Liver (tissue), 8 donors: ENCODE measurements at regions not wholly inside any gene's neighbourhood (a gene's known extent, or its start where the extent isn't known, plus 50 kb on each side); places are given as distances from the start of the nearest gene placed in this dataset.

Source experiments
- DNase-seq: peaks from one replicate; pipeline ENCODE4 v3.0.0-alpha.2; 2017; ENCODE audit warnings: low spot score
- H3K27ac ChIP-seq, 2 donors: one replicate each; pipeline ENCODE4 v1.7.0; 2013; ENCODE audit warnings: inconsistent platforms in 2 of 2, low read length in 2 of 2, control low read depth in 1 of 2, low read depth in 1 of 2, mild to moderate bottlenecking in 1 of 2
- H3K27me3 ChIP-seq, 4 donors: one replicate each; pipeline versions ENCODE4 v1.6.1 to v1.7.0; 2013; ENCODE audit warnings: low read length in 3 of 4, inconsistent platforms in 1 of 4, mild to moderate bottlenecking in 1 of 4, moderate library complexity in 1 of 4; ENCODE audit not compliant: control insufficient read depth in 4 of 4, insufficient read depth in 4 of 4
- H3K36me3 ChIP-seq, 4 donors: one replicate each; pipeline versions ENCODE4 v1.6.1 to v1.7.0; 2013; ENCODE audit warnings: low read length in 3 of 4, mild to moderate bottlenecking in 3 of 4, low read depth in 1 of 4, moderate library complexity in 1 of 4; ENCODE audit not compliant: control insufficient read depth in 4 of 4, insufficient read depth in 3 of 4
- H3K4me1 ChIP-seq, 4 donors: one replicate each; pipeline versions ENCODE4 v1.6.1 to v1.7.0; 2013; ENCODE audit warnings: low read length in 3 of 4, mild to moderate bottlenecking in 3 of 4, moderate library complexity in 1 of 4; ENCODE audit not compliant: control insufficient read depth in 4 of 4, insufficient read depth in 4 of 4
- H3K4me3 ChIP-seq, 3 donors: one replicate each; pipeline versions ENCODE4 v1.6.1 to v1.7.0; 2013; ENCODE audit warnings: low read length in 3 of 3, control low read depth in 1 of 3, low read depth in 1 of 3, mild to moderate bottlenecking in 1 of 3
- H3K9ac ChIP-seq, 2 donors: one replicate each; pipeline ENCODE4 v1.7.0; 2013; ENCODE audit warnings: low read length in 2 of 2, mild to moderate bottlenecking in 2 of 2, moderate library complexity in 2 of 2, control low read depth in 1 of 2, low read depth in 1 of 2
- H3K9me3 ChIP-seq, 4 donors: one replicate each; pipeline versions ENCODE4 v1.6.1 to v1.7.0; 2013; ENCODE audit warnings: low read length in 3 of 4; ENCODE audit not compliant: control insufficient read depth in 4 of 4
- ATF3 ChIP-seq: IDR thresholded peaks from 2 replicates; pipeline ENCODE4 v1.6.1; 2016; ENCODE audit warnings: antibody characterized with exemption
- CTCF ChIP-seq: fragments of 150-350 bp; IDR thresholded peaks from 2 replicates; pipeline ENCODE4 v1.5.1; 2017; ENCODE audit warnings: improper control_type of control experiment, low read depth, low read length; ENCODE audit not compliant: missing input control
- EGR1 ChIP-seq, 2 donors: IDR thresholded peaks; 2 replicates each; pipeline ENCODE4 v1.6.1; 2016 to 2018; ENCODE audit warnings: antibody characterized with exemption in 2 of 2, low read depth in 2 of 2
- FOXA1 ChIP-seq: IDR thresholded peaks from 2 replicates; pipeline ENCODE4 v1.6.1; 2016; ENCODE audit warnings: antibody characterized with exemption
- FOXA2 ChIP-seq: IDR thresholded peaks from 2 replicates; pipeline ENCODE4 v1.6.1; 2016; ENCODE audit warnings: antibody characterized with exemption
- GABPA ChIP-seq, 2 donors: IDR thresholded peaks in 1 of 2; conservative IDR thresholded peaks in 1 of 2; 2 replicates each; pipeline ENCODE4 v1.6.1; 2016; ENCODE audit warnings: antibody characterized with exemption in 2 of 2, mild to moderate bottlenecking in 1 of 2, moderate library complexity in 1 of 2
- HNF4G ChIP-seq: IDR thresholded peaks from 2 replicates; pipeline ENCODE4 v1.6.1; 2016; ENCODE audit warnings: antibody characterized with exemption
- JUND ChIP-seq, 2 donors: IDR thresholded peaks; 2 replicates each; pipeline ENCODE4 v1.6.1; 2016; ENCODE audit warnings: antibody characterized with exemption in 2 of 2
- NR2F2 ChIP-seq: IDR thresholded peaks from 2 replicates; pipeline ENCODE4 v1.6.1; 2016; ENCODE audit warnings: antibody characterized with exemption
- RAD21 ChIP-seq, 2 donors: IDR thresholded peaks; 2 replicates each; pipeline ENCODE4 v1.6.1; 2016; ENCODE audit warnings: antibody characterized with exemption in 2 of 2, mild to moderate bottlenecking in 2 of 2
- REST ChIP-seq: IDR thresholded peaks from 2 replicates; pipeline ENCODE4 v1.6.1; 2016; ENCODE audit warnings: antibody characterized with exemption, mild to moderate bottlenecking
- SP1 ChIP-seq: IDR thresholded peaks from 2 replicates; pipeline ENCODE4 v1.6.1; 2018; ENCODE audit warnings: antibody characterized with exemption, mild to moderate bottlenecking
- TAF1 ChIP-seq: conservative IDR thresholded peaks from 2 replicates; pipeline ENCODE4 v1.6.1; 2016; ENCODE audit warnings: antibody characterized with exemption, mild to moderate bottlenecking
- ZBTB33 ChIP-seq: IDR thresholded peaks from 2 replicates; pipeline ENCODE4 v1.6.1; 2016; ENCODE audit warnings: antibody characterized with exemption
- WGBS: extraction: QIAGEN DNeasy Blood & Tissue Kit; methylation state at CpG from one replicate; pipeline ENCODE4 v1.1.7; 2013; 5-methylcytosine and 5-hydroxymethylcytosine counted together
- donor health status: healthy.
- donor health status: healthy.
- donor health status: healthy.
- donor health status: healthy.
- donor health status: healthy.

- Histone ChIP-seq H3K36me3 (no peaks in the 10 kb centered on the region), H3K4me3 (no peak overlapping the region), H3K9me3 (no peaks in the 10 kb centered on the region), H3K4me1 (no peaks in the 10 kb centered on the region), H3K9ac (no peak overlapping the region), H3K27ac (no peak overlapping the region), H3K27me3 (no peaks in the 10 kb centered on the region)
- WGBS, result 70% methylated on average over 3 of the region's 3 CpGs
- TF ChIP-seq FOXA2 (no peak), RAD21 (IDR thresholded peaks at IDR 0.05) (no peak), CTCF (no peak), JUND (IDR thresholded peaks at IDR 0.05) (no peak), FOXA1 (no peak), NR2F2 (no peak), TAF1 (no peak), ZBTB33 (no peak), SP1 (no peak), HNF4G (no peak), EGR1 (IDR thresholded peaks at IDR 0.05; ENCODE audit: low read depth in 2 of 2) (no peak), REST (no peak), GABPA (IDR thresholded peaks at IDR 0.05 in 1 of 2, conservative IDR thresholded peaks at IDR 0.05 in 1 of 2) (no peak), ATF3 (no peak)
- DNase-seq, result no peak
Measured at GRCh38 chr2:220247588-220248350, 620.3 kb downstream of the SLC4A3 start.

- Histone ChIP-seq H3K27ac (no peak overlapping the region), H3K9ac (no peak overlapping the region), H3K4me3 (no peak overlapping the region), H3K9me3 (no peaks in the 10 kb centered on the region), H3K36me3 (no peaks in the 10 kb centered on the region), H3K27me3 (no peaks in the 10 kb centered on the region), H3K4me1 (no peaks in the 10 kb centered on the region)
- WGBS, result 68% methylated on average over 2 of the region's 2 CpGs
- DNase-seq, result no peak
- no peak for TF ChIP-seq FOXA2
Measured at GRCh38 chr2:220259662-220260061, 632.2 kb downstream of the SLC4A3 start.
